ENCODE measurements at regions not wholly inside any gene's neighbourhood (a gene's known extent, or its start where the extent isn't known, plus 50 kb on each side); places are given as distances from the start of the nearest gene placed in this dataset.
A peak's percentile ranks its signal among the peaks of the same experiment; 100 is the strongest.

GRCh38 chr7:25031432-25031831, 51.5 kb upstream of the OSBPL3 start:
- TF ChIP-seq POLR2A (IDR thresholded peaks at IDR 0.05; ENCODE audit: extremely low read depth, insufficient read length) = no peak
- TF ChIP-seq CTCF (IDR thresholded peaks at IDR 0.05; ENCODE audit: low read depth, low read length) = peak; percentile 13
- TF ChIP-seq MAX (IDR thresholded peaks at IDR 0.05; ENCODE audit: low read depth, low read length) = no peak
- no peak for TF ChIP-seq MYC (IDR thresholded peaks at IDR 0.05; ENCODE audit: low read depth, low read length)
- no peak overlapping the region for H3K4me3 ChIP-seq (ENCODE audit: low read depth, low read length)
- peak; percentile 27 for DNase-seq (ENCODE audit: low read depth)

- no peak for DNase-seq (ENCODE audit: low read depth)
- TF ChIP-seq CTCF (IDR thresholded peaks at IDR 0.05; ENCODE audit: low read depth, low read length) = no peak
- no peak for TF ChIP-seq MAX (IDR thresholded peaks at IDR 0.05; ENCODE audit: low read depth, low read length)
- TF ChIP-seq MYC (IDR thresholded peaks at IDR 0.05; ENCODE audit: low read depth, low read length) = no peak
- TF ChIP-seq POLR2A (IDR thresholded peaks at IDR 0.05; ENCODE audit: extremely low read depth, insufficient read length) = no peak
- H3K4me3 ChIP-seq (ENCODE audit: low read depth, low read length) = no peak overlapping the region
Measured at GRCh38 chr7:25031007-25031406, 51.0 kb upstream of the OSBPL3 start.
